ENCODE measurements at regions not wholly inside any gene's neighbourhood (a gene's known extent, or its start where the extent isn't known, plus 50 kb on each side); places are given as distances from the start of the nearest gene placed in this dataset.

GRCh38 chr3:43999728-44000319 lies 241.9 kb upstream of the TOPAZ1 start:
- intact Hi-C loops (cut with micrococcal nuclease): loop anchor here (2.0 to 5.0 kb wide), 2 partner anchors 107 to 378 kb away; partner anchors contain the start of gene ANO10
- Histone ChIP-seq H2AFZ (ENCODE audit: insufficient read depth, low read depth, low read length, poor library complexity, severe bottlenecking) (peak overlapping the region; percentile 69), H3K79me2 (ENCODE audit: control insufficient read depth, insufficient read depth, low read length) (no peaks in the 10 kb centered on the region), H3K4me2 (replicated peaks; ENCODE audit: low read depth, low read length, poor library complexity, severe bottlenecking) (peak overlapping the region; percentile 96), H3K4me1 (ENCODE audit: control insufficient read depth in 2 of 2, insufficient read depth in 2 of 2, low read length in 2 of 2) (peaks cover 45 to 49% of the 10 kb centered on the region in 2 donors), H3K9me3 (ENCODE audit: control extremely low read depth in 1 of 3, control insufficient read depth in 2 of 3, insufficient read depth in 1 of 3, low read length in 2 of 3) (peaks cover 0 to 35% (median 0%) of the 10 kb centered on the region in 3 donors), H4K20me1 (ENCODE audit: control insufficient read depth, insufficient read depth, low read length, poor library complexity, severe bottlenecking) (no peaks in the 10 kb centered on the region), H3K9ac (ENCODE audit: low read length) (peak overlapping the region; percentile 73), H3K27ac (ENCODE audit: low read length in 2 of 2) (no peak overlapping the region), H3K27me3 (replicated peaks in 1 of 4; ENCODE audit: control extremely low read depth in 1 of 4, control insufficient read depth in 3 of 4, insufficient read depth in 4 of 4, low read length in 3 of 4) (peaks cover 0 to 55% (median 26%) of the 10 kb centered on the region in 4 experiments), H3K4me3 (ENCODE audit: control extremely low read depth in 1 of 5, extremely low read depth in 1 of 5, insufficient read depth in 1 of 5, low read depth in 2 of 5, low read length in 4 of 5) (peak overlapping the region in 3 of 5 experiments; percentile 53 to 74 (median 60)), H3K36me3 (replicated peaks in 1 of 2; ENCODE audit: control extremely low read depth in 1 of 2, control insufficient read depth in 1 of 2, extremely low read depth in 1 of 2, insufficient read depth in 2 of 2, low read length in 1 of 2) (no peaks in the 10 kb centered on the region)
- Mint-ChIP-seq H3K4me3 (peak overlapping the region; percentile 88), H3K9me3 (ENCODE audit: insufficient read depth) (no peaks in the 10 kb centered on the region), H3K27ac (peak overlapping the region; percentile 47), H3K27me3 (peaks cover 54% of the 10 kb centered on the region), H3K4me1 (peaks cover 51% of the 10 kb centered on the region)
- POLR2A ChIA-PET: no interaction called here
- no peak for TF ChIP-seq EZH2 (IDR thresholded peaks at IDR 0.05; ENCODE audit: borderline replicate concordance, insufficient read depth, low read depth, low read length, poor library complexity, severe bottlenecking)
- no peak for TF ChIP-seq CTCF (IDR thresholded peaks at IDR 0.05)
- 45% methylated on average over 5 of the region's 7 CpGs for WGBS (ENCODE audit: insufficient coverage)
- ATAC-seq (ENCODE audit: low read depth): no peak
- CTCF ChIA-PET: no interaction called here
- DNase-seq: no peak

GRCh38 chr3:44000586-44000985 lies 241.1 kb upstream of the TOPAZ1 start:
- Mint-ChIP-seq H3K9me3 (ENCODE audit: insufficient read depth) (no peaks in the 10 kb centered on the region), H3K27ac (no peak overlapping the region), H3K27me3 (peaks cover 54% of the 10 kb centered on the region), H3K4me3 (peak overlapping the region; percentile 44), H3K4me1 (peaks cover 49% of the 10 kb centered on the region)
- no peak for DNase-seq
- ChIA-PET CTCF (no interaction called here), POLR2A (no interaction called here)
- ATAC-seq (ENCODE audit: low read depth): no peak
- Histone ChIP-seq H3K27ac (ENCODE audit: low read length in 2 of 2) (no peak overlapping the region), H3K4me2 (replicated peaks; ENCODE audit: low read depth, low read length, poor library complexity, severe bottlenecking) (no peak overlapping the region), H3K9me3 (ENCODE audit: control extremely low read depth in 1 of 3, control insufficient read depth in 2 of 3, insufficient read depth in 1 of 3, low read length in 2 of 3) (peaks cover 0 to 28% (median 0%) of the 10 kb centered on the region in 3 donors), H3K79me2 (ENCODE audit: control insufficient read depth, insufficient read depth, low read length) (no peaks in the 10 kb centered on the region), H3K27me3 (replicated peaks in 1 of 4; ENCODE audit: control extremely low read depth in 1 of 4, control insufficient read depth in 3 of 4, insufficient read depth in 4 of 4, low read length in 3 of 4) (peaks cover 0 to 48% (median 23%) of the 10 kb centered on the region in 4 experiments), H2AFZ (ENCODE audit: insufficient read depth, low read depth, low read length, poor library complexity, severe bottlenecking) (no peak overlapping the region), H3K36me3 (replicated peaks in 1 of 2; ENCODE audit: control extremely low read depth in 1 of 2, control insufficient read depth in 1 of 2, extremely low read depth in 1 of 2, insufficient read depth in 2 of 2, low read length in 1 of 2) (no peaks in the 10 kb centered on the region), H3K9ac (ENCODE audit: low read length) (no peak overlapping the region), H3K4me3 (ENCODE audit: control extremely low read depth in 1 of 5, extremely low read depth in 1 of 5, insufficient read depth in 1 of 5, low read depth in 2 of 5, low read length in 4 of 5) (no peak overlapping the region), H4K20me1 (ENCODE audit: control insufficient read depth, insufficient read depth, low read length, poor library complexity, severe bottlenecking) (no peaks in the 10 kb centered on the region), H3K4me1 (ENCODE audit: control insufficient read depth in 2 of 2, insufficient read depth in 2 of 2, low read length in 2 of 2) (peaks cover 39 to 41% of the 10 kb centered on the region in 2 donors)
- intact Hi-C loops (cut with micrococcal nuclease): loop anchor here (2.0 kb wide), 1 partner anchor 108 kb away; no protein-coding TSS in a partner anchor
- WGBS (ENCODE audit: insufficient coverage): 67% methylated on average over 2 of the region's 3 CpGs
- TF ChIP-seq EZH2 (IDR thresholded peaks at IDR 0.05; ENCODE audit: borderline replicate concordance, insufficient read depth, low read depth, low read length, poor library complexity, severe bottlenecking) (no peak), CTCF (IDR thresholded peaks at IDR 0.05) (no peak)
